HG02588 (cell line): ENCODE measurements at regions not wholly inside any gene's neighbourhood (a gene's known extent, or its start where the extent isn't known, plus 50 kb on each side); places are given as distances from the start of the nearest gene placed in this dataset.
A peak's percentile ranks its signal among the peaks of the same experiment; 100 is the strongest.
"Not testable (repeated sequence)": the region's sequence is repeated elsewhere in the genome, so short reads cannot be mapped to it uniquely, and the experiment has no call there.

Source experiments
- ATAC-seq: cut with Tn5 transposase; IDR thresholded peaks from one replicate; pipeline ENCODE4 v1.9.1; 2021; ENCODE audit warnings: mild to moderate bottlenecking, moderate library complexity; ENCODE audit not compliant: unreplicated experiment

DNA sequence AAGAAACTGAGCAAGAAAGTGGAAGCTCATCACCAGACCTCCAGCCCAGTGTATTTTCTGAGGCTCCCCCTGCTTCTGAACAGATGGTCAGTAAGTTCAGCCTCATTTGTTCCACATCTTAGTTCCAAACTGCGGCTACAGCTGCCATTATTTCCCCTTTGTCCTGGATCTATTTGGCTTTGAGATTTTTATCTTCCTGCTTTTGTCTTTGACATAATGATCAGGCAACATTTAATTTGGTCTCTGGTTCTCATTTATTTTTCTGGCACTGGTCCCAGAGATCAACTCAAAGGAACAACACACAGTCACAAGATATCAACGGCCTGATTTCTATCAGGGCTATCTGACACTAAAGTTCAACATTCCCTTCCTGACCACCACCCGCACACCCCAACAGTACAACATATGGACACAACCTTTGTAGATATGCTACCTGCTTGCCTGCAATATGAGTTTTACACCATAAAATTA lies 137.5 kb downstream of the FAM76B start:
- no peak for ATAC-seq

GRCh38 chr11:95650276-95650675 lies 139.3 kb downstream of the FAM76B start:
- no peak for ATAC-seq

- ATAC-seq = no peak
These were observed 141.7 kb downstream of the FAM76B start for GRCh38 chr11:95647871-95648270.

GRCh38 chr11:95647355-95647754 lies 142.2 kb downstream of the FAM76B start:
- no peak for ATAC-seq

DNA sequence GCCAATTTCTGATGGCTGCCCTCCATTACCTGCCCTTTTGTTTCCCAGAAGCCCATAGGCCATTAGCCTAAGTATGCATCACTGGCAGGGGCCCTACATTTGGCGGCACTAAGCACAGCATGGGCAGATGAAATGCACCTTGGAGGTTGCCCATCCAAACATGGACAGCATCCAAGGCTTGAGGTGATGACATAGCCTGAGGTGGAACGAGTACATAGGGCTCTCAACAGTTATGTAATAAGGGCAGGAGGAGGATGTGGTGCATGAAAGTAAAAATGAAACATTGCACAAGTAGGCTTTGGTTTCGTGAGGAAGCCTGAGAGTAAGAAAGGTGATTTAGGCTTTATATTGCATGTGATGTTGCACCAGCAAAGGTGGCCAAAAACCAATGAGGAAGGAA lies 148.1 kb downstream of the FAM76B start:
- peak; percentile 99 for ATAC-seq

GRCh38 chr11:95638501-95638900 lies 151.1 kb downstream of the FAM76B start:
- ATAC-seq = no peak

GRCh38 chr11:95625164-95625900 lies 164.2 kb downstream of the FAM76B start:
- no peak for ATAC-seq

- ATAC-seq = no peak
These were observed 173.3 kb downstream of the FAM76B start for GRCh38 chr11:95616256-95616804.

DNA sequence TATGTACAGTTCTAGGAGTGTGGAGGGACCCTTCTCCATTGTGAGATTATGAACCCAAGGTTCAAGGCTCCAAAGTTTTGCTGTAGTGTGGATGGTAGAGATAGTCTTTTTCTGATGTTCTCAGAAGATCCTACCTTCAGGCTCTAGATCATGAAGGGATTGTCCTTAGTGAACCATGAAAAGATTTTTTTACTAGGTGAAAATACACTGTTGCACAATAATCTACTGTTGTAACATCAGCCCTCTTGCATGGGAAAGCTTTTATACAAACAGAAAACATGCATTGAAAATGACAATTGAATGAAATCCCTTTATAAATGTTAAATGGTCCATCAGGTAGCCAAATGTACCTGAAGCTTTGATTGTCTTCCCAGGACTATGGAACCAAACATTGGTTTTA lies 177.8 kb downstream of the FAM76B start:
- no peak for ATAC-seq

DNA sequence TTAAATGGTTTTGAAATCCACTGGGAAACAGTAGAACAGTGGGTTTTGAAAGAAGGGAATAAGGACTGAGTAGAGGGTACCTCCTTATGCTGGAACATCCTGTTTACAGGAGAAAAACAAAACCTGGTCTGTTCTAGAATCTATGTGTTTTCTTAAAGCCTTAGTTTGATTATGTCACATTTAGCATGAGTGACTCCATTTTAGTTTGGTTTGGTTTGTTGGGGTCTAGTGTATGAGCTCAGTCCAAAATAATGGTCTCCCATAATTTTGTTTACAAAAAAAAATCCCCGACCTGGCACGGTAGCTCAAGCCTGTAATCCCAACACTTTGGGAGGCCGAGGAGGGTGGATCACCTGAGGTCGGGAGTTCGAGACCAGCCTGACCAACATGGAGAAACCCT lies 179.4 kb downstream of the FAM76B start:
- ATAC-seq = not testable (repeated sequence)

GRCh38 chr11:95608093-95608492 lies 181.5 kb downstream of the FAM76B start:
- ATAC-seq = no peak

DNA sequence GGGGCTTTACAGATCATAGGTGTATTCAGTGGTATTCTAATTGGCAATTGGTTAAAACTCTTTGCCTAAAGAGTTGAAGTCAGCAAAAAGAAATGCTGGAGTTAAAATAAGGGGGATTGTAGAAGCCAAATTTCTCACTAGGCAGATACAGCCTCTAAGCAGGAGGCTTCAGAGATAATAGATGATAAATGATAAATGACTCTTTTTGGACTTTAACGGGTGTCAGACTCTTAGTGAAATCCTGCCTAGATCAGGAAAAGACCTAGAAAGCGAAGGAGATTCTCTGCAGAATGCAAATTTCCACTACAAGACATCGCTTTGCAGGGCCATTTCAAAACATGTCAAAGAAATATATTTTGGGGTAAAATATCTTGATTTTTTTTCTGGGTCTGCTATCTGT lies 182.8 kb downstream of the FAM76B start:
- no peak for ATAC-seq

DNA sequence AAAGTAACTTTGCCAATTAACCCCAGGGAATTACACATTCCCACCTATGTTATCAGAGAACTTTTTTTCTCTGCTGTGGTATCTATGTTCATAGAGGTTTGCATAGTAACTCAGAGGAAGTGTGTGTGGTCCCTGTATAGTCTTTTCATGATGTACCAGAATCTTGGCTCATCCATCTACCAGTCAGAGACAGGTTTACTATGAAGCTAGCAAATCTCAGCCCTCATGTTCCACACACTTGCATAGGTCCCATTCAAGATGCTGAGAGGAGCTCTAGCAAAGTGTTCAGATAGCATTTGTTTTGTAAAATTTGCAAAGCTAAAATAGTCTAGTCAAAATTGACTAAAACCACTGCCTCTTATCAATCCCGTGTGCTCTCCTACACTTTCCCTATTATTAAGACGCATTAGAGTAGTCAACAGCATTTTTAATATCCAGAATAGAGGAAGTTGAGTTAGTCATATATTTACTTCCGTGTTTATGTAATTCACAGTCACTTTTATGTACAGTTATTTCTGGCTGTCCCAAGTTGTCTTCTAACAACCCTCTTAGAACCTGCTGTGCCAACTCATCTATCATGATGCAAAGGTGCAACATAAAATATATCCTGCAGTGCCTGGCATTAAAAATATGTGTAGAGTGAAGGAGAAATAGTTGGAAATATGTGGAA lies 184.2 kb downstream of the FAM76B start:
- ATAC-seq = no peak

GRCh38 chr11:95599959-95600586 lies 189.5 kb downstream of the FAM76B start:
- no peak for ATAC-seq

DNA sequence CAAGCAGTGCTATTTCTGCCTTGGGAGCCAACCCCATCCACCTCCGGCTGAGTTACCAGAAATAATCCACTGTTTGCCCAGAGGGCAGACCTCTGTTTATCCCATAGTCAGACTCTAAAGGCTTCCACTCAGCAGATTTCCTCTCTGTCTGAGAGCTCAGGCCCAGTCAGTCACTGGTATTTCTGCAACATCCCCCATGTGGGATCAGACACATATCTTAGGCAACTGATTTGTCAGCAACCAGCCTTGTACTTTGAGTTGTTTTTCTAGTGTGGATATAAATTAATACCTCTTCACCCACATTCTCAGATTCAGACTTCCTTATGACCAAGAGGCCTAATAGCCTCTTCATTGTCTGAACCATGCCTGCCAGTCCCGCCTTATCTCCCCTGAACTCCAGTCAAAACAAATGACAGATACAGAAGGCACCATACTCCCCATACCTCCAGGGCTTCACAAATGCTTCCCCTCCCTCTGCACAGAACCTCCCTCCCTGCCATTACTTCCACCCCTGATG lies 193.6 kb downstream of the FAM76B start:
- no peak for ATAC-seq

DNA sequence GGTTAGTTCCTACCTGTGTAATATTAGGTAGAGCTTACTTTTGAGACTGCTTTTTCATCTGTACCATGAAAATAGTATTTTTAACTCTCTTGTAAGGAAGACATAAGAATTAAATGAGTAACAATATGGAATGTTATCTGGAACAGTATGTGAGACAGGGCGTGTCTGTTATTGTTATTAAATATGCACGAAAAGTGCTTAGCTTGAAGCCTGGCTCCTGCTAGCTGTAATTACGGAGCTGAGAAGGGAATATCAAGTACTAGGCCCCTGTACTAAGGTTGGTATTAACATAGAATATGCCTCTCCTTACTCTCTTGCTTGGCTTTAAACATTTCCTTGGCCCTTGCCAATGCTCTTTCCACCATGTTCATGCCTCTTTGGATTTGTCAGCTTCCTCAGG lies 194.0 kb downstream of the FAM76B start:
- no peak for ATAC-seq

- ATAC-seq = no peak
These were observed 196.5 kb downstream of the FAM76B start for GRCh38 chr11:95593111-95593510.

- ATAC-seq = no peak
These were observed 197.1 kb downstream of the FAM76B start for GRCh38 chr11:95592471-95592870.

DNA sequence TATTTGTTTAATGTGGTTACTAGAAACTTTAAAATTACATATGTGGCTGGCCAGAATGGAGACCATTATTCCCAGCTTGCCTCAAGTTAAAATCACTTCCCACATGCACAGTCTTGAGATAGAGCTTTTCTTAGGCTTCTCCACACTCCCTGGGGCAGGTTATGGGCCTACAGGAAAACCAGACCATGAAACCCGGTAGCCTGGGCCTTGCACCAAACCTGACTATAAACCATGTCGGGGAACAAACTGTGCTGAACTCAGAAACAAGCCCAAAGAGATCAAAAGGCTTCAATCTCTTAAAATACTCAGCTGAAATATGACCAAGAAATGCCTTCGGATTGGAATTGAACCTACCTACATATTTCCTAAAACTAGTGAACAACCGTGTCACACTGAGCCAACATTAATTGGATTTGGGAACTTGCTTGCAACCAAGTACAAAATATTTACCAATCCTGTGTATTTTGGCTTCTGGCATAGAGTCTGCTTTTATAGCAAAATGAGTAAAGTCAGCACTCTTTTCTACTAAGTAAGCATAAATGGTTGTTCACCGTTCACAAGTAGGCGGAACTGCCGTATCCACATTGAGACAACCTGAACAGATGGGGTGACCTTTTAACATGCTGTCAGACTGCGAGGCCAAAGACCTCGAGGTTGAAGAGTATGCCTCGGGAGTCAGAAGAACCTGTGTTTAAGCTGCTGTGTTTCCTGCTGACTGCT lies 199.5 kb downstream of the FAM76B start:
- ATAC-seq = no peak

DNA sequence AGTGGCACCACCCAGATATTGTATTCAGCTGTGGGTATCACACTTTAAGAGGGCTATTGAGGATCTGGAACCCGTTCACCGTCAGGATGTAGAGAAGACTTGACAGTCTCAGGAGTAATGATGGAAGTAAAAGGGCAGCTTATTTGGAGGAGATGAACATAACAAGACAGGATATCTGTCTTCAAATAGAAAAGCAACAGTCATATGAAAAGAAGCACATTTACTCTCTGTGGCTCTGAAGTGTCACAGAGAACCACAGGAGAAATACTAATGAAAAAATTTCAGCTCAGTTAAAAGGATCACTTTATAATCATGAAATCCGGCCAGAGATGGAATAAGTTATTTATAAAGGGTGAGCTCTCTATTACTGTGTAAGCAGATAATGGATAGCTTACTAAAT lies 200.8 kb downstream of the FAM76B start:
- ATAC-seq = no peak

- no peak for ATAC-seq
These were observed 202.9 kb downstream of the FAM76B start for GRCh38 chr11:95586661-95587060.
